ENCODE measurements at regions not wholly inside any gene's neighbourhood (a gene's known extent, or its start where the extent isn't known, plus 50 kb on each side); places are given as distances from the start of the nearest gene placed in this dataset.

DNA sequence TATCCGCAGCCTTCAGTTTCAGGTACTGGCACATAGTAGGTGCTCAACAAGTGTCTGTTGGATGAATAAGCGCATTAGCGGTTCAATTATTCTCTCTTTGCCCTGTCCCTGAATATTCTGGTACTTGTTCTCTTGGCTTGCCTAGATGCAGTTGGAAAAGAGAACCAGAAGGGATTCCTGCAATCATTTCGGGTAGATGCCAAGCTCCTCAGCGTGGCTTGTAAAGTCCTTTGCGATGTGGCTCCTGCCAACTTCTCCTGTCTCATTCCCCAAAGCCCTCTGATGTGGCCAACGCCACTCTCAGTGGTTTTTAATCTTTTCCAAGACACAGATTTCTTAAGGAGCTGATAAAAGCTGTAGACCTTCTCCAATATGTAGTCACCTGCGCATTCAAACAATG lies 230.3 kb downstream of the SUDS3 start:
- H3K9me2 ChIP-seq (ENCODE audit: insufficient read depth), result no peaks in the 10 kb centered on the region
- no peak for TF ChIP-seq POLR2AphosphoS5 (IDR thresholded peaks at IDR 0.05; ENCODE audit: low read depth)
- TF ChIP-seq EZH2 (IDR thresholded peaks at IDR 0.05; ENCODE audit: low read depth, unreplicated experiment), result no peak
- TF ChIP-seq ZNF114 (CRISPR knock-in tag; IDR thresholded peaks at IDR 0.05), result no peak
- no peak for TF ChIP-seq ETS1 (IDR thresholded peaks at IDR 0.05)
- no peak for TF ChIP-seq CREB1 (CRISPR knock-in tag; IDR thresholded peaks at IDR 0.05; ENCODE audit: low read depth)
- TF ChIP-seq, protein P1, sequence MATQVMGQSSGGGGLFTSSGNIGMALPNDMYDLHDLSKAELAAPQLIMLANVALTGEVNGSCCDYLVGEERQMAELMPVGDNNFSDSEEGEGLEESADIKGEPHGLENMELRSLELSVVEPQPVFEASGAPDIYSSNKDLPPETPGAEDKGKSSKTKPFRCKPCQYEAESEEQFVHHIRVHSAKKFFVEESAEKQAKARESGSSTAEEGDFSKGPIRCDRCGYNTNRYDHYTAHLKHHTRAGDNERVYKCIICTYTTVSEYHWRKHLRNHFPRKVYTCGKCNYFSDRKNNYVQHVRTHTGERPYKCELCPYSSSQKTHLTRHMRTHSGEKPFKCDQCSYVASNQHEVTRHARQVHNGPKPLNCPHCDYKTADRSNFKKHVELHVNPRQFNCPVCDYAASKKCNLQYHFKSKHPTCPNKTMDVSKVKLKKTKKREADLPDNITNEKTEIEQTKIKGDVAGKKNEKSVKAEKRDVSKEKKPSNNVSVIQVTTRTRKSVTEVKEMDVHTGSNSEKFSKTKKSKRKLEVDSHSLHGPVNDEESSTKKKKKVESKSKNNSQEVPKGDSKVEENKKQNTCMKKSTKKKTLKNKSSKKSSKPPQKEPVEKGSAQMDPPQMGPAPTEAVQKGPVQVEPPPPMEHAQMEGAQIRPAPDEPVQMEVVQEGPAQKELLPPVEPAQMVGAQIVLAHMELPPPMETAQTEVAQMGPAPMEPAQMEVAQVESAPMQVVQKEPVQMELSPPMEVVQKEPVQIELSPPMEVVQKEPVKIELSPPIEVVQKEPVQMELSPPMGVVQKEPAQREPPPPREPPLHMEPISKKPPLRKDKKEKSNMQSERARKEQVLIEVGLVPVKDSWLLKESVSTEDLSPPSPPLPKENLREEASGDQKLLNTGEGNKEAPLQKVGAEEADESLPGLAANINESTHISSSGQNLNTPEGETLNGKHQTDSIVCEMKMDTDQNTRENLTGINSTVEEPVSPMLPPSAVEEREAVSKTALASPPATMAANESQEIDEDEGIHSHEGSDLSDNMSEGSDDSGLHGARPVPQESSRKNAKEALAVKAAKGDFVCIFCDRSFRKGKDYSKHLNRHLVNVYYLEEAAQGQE (IDR thresholded peaks at IDR 0.05; ENCODE audit: unreplicated experiment), result no peak
- TF ChIP-seq STAT1 (IDR thresholded peaks at IDR 0.05; ENCODE audit: unreplicated experiment), result no peak
- no peak for TF ChIP-seq ZNF462 (CRISPR knock-in tag; IDR thresholded peaks at IDR 0.05)
- no peak for TF ChIP-seq NANOG (IDR thresholded peaks at IDR 0.05; ENCODE audit: borderline replicate concordance)
- TF ChIP-seq EZH2phosphoT487 (IDR thresholded peaks at IDR 0.05; ENCODE audit: unreplicated experiment), result no peak
- peaks cover 14% of the 10 kb centered on the region for H3K4me1 Mint-ChIP-seq
- H3K9me3 Mint-ChIP-seq, result peaks cover 7% of the 10 kb centered on the region; the same call in 2 of the 3 replicates
- no peaks in the 10 kb centered on the region for H3K79me2 ChIP-seq (replicated peaks; ENCODE audit: insufficient read depth)
- H3K27me3 ChIP-seq (ENCODE audit: insufficient read depth), result no peaks in the 10 kb centered on the region
- peaks cover 9% of the 10 kb centered on the region for H3K4me1 ChIP-seq (ENCODE audit: insufficient read depth)
- no peaks in the 10 kb centered on the region for H4K20me1 ChIP-seq (replicated peaks; ENCODE audit: insufficient read depth)
- no peak overlapping the region for H3K4me2 ChIP-seq
- H3K36me3 Mint-ChIP-seq (ENCODE audit: low read depth), result no peaks in the 10 kb centered on the region; the same call in 2 of the 3 replicates
- no peak for ATAC-seq
- no peak overlapping the region for H3K4me3 ChIP-seq
- H3K27ac Mint-ChIP-seq, result no peak overlapping the region
- no peaks in the 10 kb centered on the region for H3F3A ChIP-seq (replicated peaks; ENCODE audit: low read depth)
- H2AFZ ChIP-seq, result no peak overlapping the region
- DNase-seq (ENCODE audit: low spot score), result no peak
- peaks cover 7% of the 10 kb centered on the region for H3K27me3 Mint-ChIP-seq (ENCODE audit: insufficient read depth, low read depth, poor library complexity)
- no peak overlapping the region for H3K27ac ChIP-seq (ENCODE audit: low read depth)
- H3K4me3 Mint-ChIP-seq, result no peak overlapping the region
- no peaks in the 10 kb centered on the region for H3K36me3 ChIP-seq (ENCODE audit: insufficient read depth)

All from GM23338 (cell line).